HCT116 (cell line): ENCODE measurements at regions not wholly inside any gene's neighbourhood (a gene's known extent, or its start where the extent isn't known, plus 50 kb on each side); places are given as distances from the start of the nearest gene placed in this dataset.

Source experiments
- CBX3 ChIP-seq: IDR thresholded peaks from 2 replicates; pipeline ENCODE4 v1.6.1; 2012; ENCODE audit warnings: low read depth
- EGR1 ChIP-seq: IDR thresholded peaks from 2 replicates; pipeline ENCODE4 v1.6.1; 2012; ENCODE audit warnings: low read depth
- EZH2 ChIP-seq: fragments of 200-600 bp; sonication (generic); IDR thresholded peaks from 2 replicates; pipeline ENCODE4 v1.6.1; 2017; ENCODE audit warnings: antibody characterized with exemption, mixed run types
- EZH2phosphoT487 ChIP-seq: fragments of 200-600 bp; IDR thresholded peaks from 2 replicates; pipeline ENCODE4 v1.6.1; 2018; ENCODE audit warnings: antibody characterized with exemption, borderline replicate concordance
- FOSL1 ChIP-seq: IDR thresholded peaks from 2 replicates; pipeline ENCODE4 v1.6.1; 2012; ENCODE audit warnings: low read depth
- POLR2A ChIP-seq: IDR thresholded peaks from 2 replicates; pipeline ENCODE4 v1.7.0; 2011; ENCODE audit warnings: borderline replicate concordance; ENCODE audit not compliant: insufficient read depth, insufficient read length; ENCODE audit errors: extremely low read depth
- POLR2AphosphoS5 ChIP-seq: IDR thresholded peaks from 2 replicates; pipeline ENCODE4 v1.6.1; 2011; ENCODE audit warnings: mild to moderate bottlenecking, low read depth, low read length, moderate library complexity
- SRF ChIP-seq: IDR thresholded peaks from 2 replicates; pipeline ENCODE4 v1.6.1; 2012; ENCODE audit warnings: low read depth
- TCF7L2 ChIP-seq: IDR thresholded peaks from 2 replicates; pipeline ENCODE4 v1.7.0; 2011; ENCODE audit warnings: borderline replicate concordance, inconsistent platforms; ENCODE audit not compliant: insufficient read depth, insufficient read length; ENCODE audit errors: extremely low read depth
- YY1 ChIP-seq: IDR thresholded peaks from 2 replicates; pipeline ENCODE4 v1.6.1; 2011; ENCODE audit warnings: low read length, low read depth, moderate library complexity, mild to moderate bottlenecking; ENCODE audit not compliant: insufficient replicate concordance; ENCODE audit errors: extremely low read depth
- ZFX ChIP-seq: fragments of 450-650 bp; IDR thresholded peaks from 2 replicates; pipeline ENCODE4 v1.6.1; 2017
- ZNF274 ChIP-seq: fragments of 200-500 bp; sonication (Bioruptor generic); IDR thresholded peaks from 2 replicates; pipeline ENCODE4 v1.6.1; 2014; ENCODE audit warnings: mild to moderate bottlenecking, low read depth, low read length, inconsistent platforms
- TF ChIP-seq, protein P1 (sequence below), 3 experiments: fragments of 200-600 bp in 1 of 3; sonication (generic) in 1 of 3; IDR thresholded peaks in 2 of 3; conservative IDR thresholded peaks in 1 of 3; 2 replicates each; pipeline ENCODE4 v1.5.1; 2012 to 2017; ENCODE audit warnings: low read depth in 2 of 3, low read length in 2 of 3, antibody characterized with exemption in 1 of 3, borderline replicate concordance in 1 of 3, control low read depth in 1 of 3, mild to moderate bottlenecking in 1 of 3, mixed read lengths in 1 of 3, mixed run types in 1 of 3, moderate library complexity in 1 of 3; ENCODE audit not compliant: insufficient read depth in 1 of 3

- TF ChIP-seq, protein P1, sequence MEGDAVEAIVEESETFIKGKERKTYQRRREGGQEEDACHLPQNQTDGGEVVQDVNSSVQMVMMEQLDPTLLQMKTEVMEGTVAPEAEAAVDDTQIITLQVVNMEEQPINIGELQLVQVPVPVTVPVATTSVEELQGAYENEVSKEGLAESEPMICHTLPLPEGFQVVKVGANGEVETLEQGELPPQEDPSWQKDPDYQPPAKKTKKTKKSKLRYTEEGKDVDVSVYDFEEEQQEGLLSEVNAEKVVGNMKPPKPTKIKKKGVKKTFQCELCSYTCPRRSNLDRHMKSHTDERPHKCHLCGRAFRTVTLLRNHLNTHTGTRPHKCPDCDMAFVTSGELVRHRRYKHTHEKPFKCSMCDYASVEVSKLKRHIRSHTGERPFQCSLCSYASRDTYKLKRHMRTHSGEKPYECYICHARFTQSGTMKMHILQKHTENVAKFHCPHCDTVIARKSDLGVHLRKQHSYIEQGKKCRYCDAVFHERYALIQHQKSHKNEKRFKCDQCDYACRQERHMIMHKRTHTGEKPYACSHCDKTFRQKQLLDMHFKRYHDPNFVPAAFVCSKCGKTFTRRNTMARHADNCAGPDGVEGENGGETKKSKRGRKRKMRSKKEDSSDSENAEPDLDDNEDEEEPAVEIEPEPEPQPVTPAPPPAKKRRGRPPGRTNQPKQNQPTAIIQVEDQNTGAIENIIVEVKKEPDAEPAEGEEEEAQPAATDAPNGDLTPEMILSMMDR (IDR thresholded peaks at IDR 0.05 in 2 of 3, conservative IDR thresholded peaks at IDR 0.05 in 1 of 3; ENCODE audit: borderline replicate concordance in 1 of 3, insufficient read depth in 1 of 3, low read depth in 2 of 3, low read length in 2 of 3) = no peak
- TF ChIP-seq POLR2A (no peak), EZH2 (no peak), SRF (no peak), TCF7L2 (no peak), ZFX (no peak), POLR2AphosphoS5 (no peak), CBX3 (no peak), YY1 (no peak), EZH2phosphoT487 (no peak), FOSL1 (no peak), ZNF274 (no peak), EGR1 (no peak)
Observed at GRCh38 chr13:31060655-31061054, 101.0 kb downstream of the HSPH1 start.
